H1 (cell line): ENCODE measurements at regions not wholly inside any gene's neighbourhood (a gene's known extent, or its start where the extent isn't known, plus 50 kb on each side); places are given as distances from the start of the nearest gene placed in this dataset.

Experiments
- CHD7 ChIP-seq: fragments of 300-600 bp; sonication (generic); IDR thresholded peaks from 2 replicates; pipeline ENCODE4 v1.7.1; 2012; ENCODE audit warnings: low read length, moderate library complexity, mild to moderate bottlenecking, inconsistent platforms; ENCODE audit not compliant: insufficient replicate concordance
- FOSL1 ChIP-seq: IDR thresholded peaks from 2 replicates; pipeline ENCODE4 v1.6.1; 2011; ENCODE audit warnings: mild to moderate bottlenecking, low read depth, low read length, moderate library complexity; ENCODE audit not compliant: insufficient read depth

DNA sequence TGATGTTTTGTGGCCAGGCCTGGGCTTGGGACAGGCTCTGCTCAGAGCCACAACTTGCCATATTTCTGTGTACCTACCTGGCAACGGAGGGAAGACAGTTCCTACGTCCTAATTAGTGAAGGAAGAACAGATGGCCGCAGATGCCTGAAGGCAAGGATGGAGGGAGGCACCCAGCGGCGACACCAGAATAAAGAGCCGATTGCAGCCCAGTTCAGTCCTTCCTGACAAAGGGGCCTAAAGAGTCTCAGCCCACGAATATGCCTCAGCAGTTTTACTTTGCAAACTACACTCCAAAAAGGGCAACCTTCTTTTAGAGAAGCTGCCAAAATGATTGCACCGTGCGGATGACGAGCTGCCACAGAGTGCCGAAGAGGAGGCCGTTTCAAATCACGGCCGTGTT, 585.8 kb downstream of the GLRX3 start (continued):
- no peak for TF ChIP-seq CHD7
- TF ChIP-seq FOSL1: no peak
